Keratinocyte (primary cell): ENCODE measurements at regions not wholly inside any gene's neighbourhood (a gene's known extent, or its start where the extent isn't known, plus 50 kb on each side); places are given as distances from the start of the nearest gene placed in this dataset.

Experiments used
- DNase-seq: peaks from one replicate; pipeline ENCODE4 v3.0.0-alpha.2; 2011; ENCODE audit warnings: low read depth, missing footprints, low spot score
- FAIRE-seq: peaks from 2 replicates; lab custom pipeline; 2011; peaks lifted over from hg19 to GRCh38; lab: Jason Lieb, UNC
- H2AFZ ChIP-seq: 2 replicates; pipeline ENCODE4 v1.6.0; 2012; ENCODE audit warnings: low read length, control low read depth, inconsistent platforms; ENCODE audit not compliant: control insufficient read depth
- H3K27ac ChIP-seq: 2 replicates; pipeline ENCODE4 v1.5.1; 2011; ENCODE audit warnings: low read length; ENCODE audit not compliant: control insufficient read depth, insufficient read depth
- H3K27me3 ChIP-seq: 3 replicates; pipeline ENCODE4 v1.6.0; 2011; ENCODE audit warnings: low read length; ENCODE audit not compliant: control insufficient read depth, insufficient read depth; ENCODE audit errors: extremely low read depth
- H3K36me3 ChIP-seq, 2 experiments: 2 replicates in 1 of 2; 3 replicates in 1 of 2; pipeline ENCODE4 v1.5.1; 2011; ENCODE audit warnings: low read length in 2 of 2, mild to moderate bottlenecking in 1 of 2; ENCODE audit not compliant: control insufficient read depth in 2 of 2, insufficient read depth in 2 of 2; ENCODE audit errors: extremely low read depth in 1 of 2
- H3K4me1 ChIP-seq: 3 replicates; pipeline ENCODE4 v1.5.1; 2011; ENCODE audit warnings: low read length; ENCODE audit not compliant: control insufficient read depth, insufficient read depth; ENCODE audit errors: extremely low read depth
- H3K4me2 ChIP-seq: 3 replicates; pipeline ENCODE4 v1.6.0; 2011; ENCODE audit warnings: low read depth, low read length; ENCODE audit not compliant: control insufficient read depth, insufficient read depth; ENCODE audit errors: extremely low read depth
- H3K4me3 ChIP-seq, 3 experiments: fragments of 200-600 bp in 1 of 3; sonication (generic) in 1 of 3; 2 replicates in 2 of 3; 3 replicates in 1 of 3; pipeline ENCODE4 v1.5.1; 2011 to 2016; ENCODE audit warnings: low read length in 3 of 3, mild to moderate bottlenecking in 3 of 3, control low read depth in 2 of 3, inconsistent platforms in 1 of 3, low read depth in 1 of 3, mixed read lengths in 1 of 3, mixed run types in 1 of 3, moderate library complexity in 1 of 3; ENCODE audit not compliant: control insufficient read depth in 2 of 3, insufficient read depth in 2 of 3; ENCODE audit errors: extremely low read depth in 1 of 3
- H3K79me2 ChIP-seq: 2 replicates; pipeline ENCODE4 v1.6.0; 2012; ENCODE audit warnings: low read length; ENCODE audit not compliant: control insufficient read depth, insufficient read depth
- H3K9ac ChIP-seq: 3 replicates; pipeline ENCODE4 v1.6.0; 2011; ENCODE audit warnings: low read length; ENCODE audit not compliant: control insufficient read depth, insufficient read depth; ENCODE audit errors: extremely low read depth
- H3K9me1 ChIP-seq: 3 replicates; pipeline ENCODE4 v1.6.0; 2011; ENCODE audit warnings: low read length; ENCODE audit not compliant: control insufficient read depth, insufficient read depth; ENCODE audit errors: extremely low read depth
- H3K9me3 ChIP-seq: 2 replicates; pipeline ENCODE4 v1.5.1; 2012; ENCODE audit warnings: low read depth, low read length; ENCODE audit not compliant: control insufficient read depth
- H4K20me1 ChIP-seq: 3 replicates; pipeline ENCODE4 v1.6.0; 2011; ENCODE audit warnings: low read length; ENCODE audit not compliant: control insufficient read depth, insufficient read depth; ENCODE audit errors: extremely low read depth
- EZH2 ChIP-seq: IDR thresholded peaks from one replicate; pipeline ENCODE4 v1.6.1; 2012; ENCODE audit warnings: inconsistent platforms, mild to moderate bottlenecking, low read length, moderate library complexity
- dilution Hi-C: fragments of 300-500 bp; cut with MboI; formaldehyde crosslinking; loops from one replicate; pipeline ENCODE4 v1.7.0; 2020; ENCODE audit warnings: low sequenced_read_pairs; ENCODE audit not compliant: extremely low pct_ligation_motif_present
- TF ChIP-seq, protein P1 (sequence below), 3 experiments: IDR thresholded peaks in 1 of 3; conservative IDR thresholded peaks in 1 of 3; optimal IDR thresholded peaks in 1 of 3; 2 replicates in 2 of 3; 3 replicates in 1 of 3; pipeline versions ENCODE3 to v1.5.1; 2011; ENCODE audit warnings: low read length in 3 of 3, mild to moderate bottlenecking in 3 of 3, moderate library complexity in 2 of 3, control low read depth in 1 of 3, inconsistent platforms in 1 of 3; ENCODE audit not compliant: insufficient read depth in 2 of 3; ENCODE audit errors: extremely low read depth in 1 of 3

DNA sequence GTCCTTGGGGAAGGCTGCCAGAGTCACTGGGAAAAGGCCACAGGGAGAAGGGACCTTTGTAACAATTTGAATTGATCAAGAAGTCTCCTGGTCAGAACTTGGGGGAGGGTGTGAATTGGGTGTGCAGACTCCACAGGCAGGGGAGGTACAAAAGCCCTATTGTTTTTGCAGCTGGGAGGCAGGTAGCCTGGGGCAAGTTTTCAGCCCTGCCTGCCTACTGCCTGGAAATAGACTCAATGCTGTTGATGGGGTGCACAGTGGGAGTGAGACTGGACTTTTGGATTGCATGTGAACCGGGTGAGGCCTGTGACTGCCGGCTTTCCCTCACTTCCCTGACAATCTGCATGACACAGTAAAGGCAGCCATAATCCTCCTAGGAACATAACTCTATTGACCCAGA lies 947.0 kb downstream of the REEP3 start:
- Histone ChIP-seq H2AFZ (no peak overlapping the region), H3K4me3 (no peak overlapping the region), H3K9me3 (peaks cover 2% of the 10 kb centered on the region), H3K27ac (no peak overlapping the region), H3K9ac (no peak overlapping the region), H3K9me1 (no peaks in the 10 kb centered on the region), H3K4me2 (no peak overlapping the region), H3K4me1 (no peaks in the 10 kb centered on the region), H3K36me3 (no peaks in the 10 kb centered on the region), H3K27me3 (no peaks in the 10 kb centered on the region), H3K79me2 (no peaks in the 10 kb centered on the region), H4K20me1 (no peaks in the 10 kb centered on the region)
- TF ChIP-seq EZH2, result no peak
- TF ChIP-seq, protein P1, sequence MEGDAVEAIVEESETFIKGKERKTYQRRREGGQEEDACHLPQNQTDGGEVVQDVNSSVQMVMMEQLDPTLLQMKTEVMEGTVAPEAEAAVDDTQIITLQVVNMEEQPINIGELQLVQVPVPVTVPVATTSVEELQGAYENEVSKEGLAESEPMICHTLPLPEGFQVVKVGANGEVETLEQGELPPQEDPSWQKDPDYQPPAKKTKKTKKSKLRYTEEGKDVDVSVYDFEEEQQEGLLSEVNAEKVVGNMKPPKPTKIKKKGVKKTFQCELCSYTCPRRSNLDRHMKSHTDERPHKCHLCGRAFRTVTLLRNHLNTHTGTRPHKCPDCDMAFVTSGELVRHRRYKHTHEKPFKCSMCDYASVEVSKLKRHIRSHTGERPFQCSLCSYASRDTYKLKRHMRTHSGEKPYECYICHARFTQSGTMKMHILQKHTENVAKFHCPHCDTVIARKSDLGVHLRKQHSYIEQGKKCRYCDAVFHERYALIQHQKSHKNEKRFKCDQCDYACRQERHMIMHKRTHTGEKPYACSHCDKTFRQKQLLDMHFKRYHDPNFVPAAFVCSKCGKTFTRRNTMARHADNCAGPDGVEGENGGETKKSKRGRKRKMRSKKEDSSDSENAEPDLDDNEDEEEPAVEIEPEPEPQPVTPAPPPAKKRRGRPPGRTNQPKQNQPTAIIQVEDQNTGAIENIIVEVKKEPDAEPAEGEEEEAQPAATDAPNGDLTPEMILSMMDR (optimal IDR thresholded peaks at IDR 0.05 in 1 of 3, IDR thresholded peaks at IDR 0.05 in 1 of 3, conservative IDR thresholded peaks at IDR 0.05 in 1 of 3; ENCODE audit: extremely low read depth in 1 of 3, insufficient read depth in 2 of 3, low read length in 3 of 3), result no peak
- FAIRE-seq (no peak), DNase-seq (no peak)
- dilution Hi-C loops, result no loop called here

DNA sequence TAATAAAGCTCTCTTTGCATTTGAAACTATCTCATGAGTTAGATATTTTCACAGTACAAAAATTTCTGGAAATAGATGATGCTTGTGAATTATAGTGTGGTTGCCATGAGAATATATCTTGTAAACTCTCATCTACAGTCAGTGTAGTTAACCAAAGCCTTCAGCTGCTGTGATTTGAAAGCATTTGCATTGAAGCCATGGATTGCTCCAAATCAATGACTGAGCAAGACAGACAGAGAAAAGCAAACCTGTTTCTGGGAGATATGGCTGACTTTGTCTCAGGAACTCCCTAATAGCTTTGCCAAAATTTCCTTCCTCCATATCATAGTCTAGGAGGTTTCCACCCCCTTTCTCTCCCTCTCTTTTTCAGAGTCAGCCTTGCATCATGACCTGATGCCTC lies 955.3 kb downstream of the REEP3 start:
- FAIRE-seq (no peak), DNase-seq (no peak)
- H3K79me2 ChIP-seq, result no peaks in the 10 kb centered on the region
- H3K36me3 ChIP-seq, result no peaks in the 10 kb centered on the region
- dilution Hi-C loops, result no loop called here
- no peaks in the 10 kb centered on the region for H3K9me3 ChIP-seq
- H2AFZ ChIP-seq, result no peak overlapping the region
- TF ChIP-seq, protein P1 (optimal IDR thresholded peaks at IDR 0.05 in 1 of 3, IDR thresholded peaks at IDR 0.05 in 1 of 3, conservative IDR thresholded peaks at IDR 0.05 in 1 of 3; ENCODE audit: extremely low read depth in 1 of 3, insufficient read depth in 2 of 3, low read length in 3 of 3), result no peak
- no peak for TF ChIP-seq EZH2
- no peaks in the 10 kb centered on the region for H3K9me1 ChIP-seq
- H3K4me3 ChIP-seq, result no peak overlapping the region
- no peaks in the 10 kb centered on the region for H4K20me1 ChIP-seq
- H3K4me1 ChIP-seq, result no peaks in the 10 kb centered on the region
- no peaks in the 10 kb centered on the region for H3K27me3 ChIP-seq
- no peak overlapping the region for H3K27ac ChIP-seq
- H3K4me2 ChIP-seq, result no peak overlapping the region
- H3K9ac ChIP-seq, result no peak overlapping the region
